Smooth muscle cell (in vitro differentiated cells): ENCODE measurements at regions not wholly inside any gene's neighbourhood (a gene's known extent, or its start where the extent isn't known, plus 50 kb on each side); places are given as distances from the start of the nearest gene placed in this dataset.

Experiments
- DNase-seq: peaks from one replicate; lab custom pipeline; 2025; ENCODE audit not compliant: unreplicated experiment; lab: John Stamatoyannopoulos, UW
- H2AFZ ChIP-seq: fragments of 200-600 bp; sonication (generic); 2 replicates; pipeline ENCODE4 v1.6.0; 2016; ENCODE audit warnings: antibody characterized with exemption, low read depth, mild to moderate bottlenecking
- H3F3A ChIP-seq: fragments of 200-600 bp; sonication (generic); 2 replicates; pipeline ENCODE4 v1.6.0; 2017; ENCODE audit warnings: antibody characterized with exemption, low read depth
- H3K27ac ChIP-seq: fragments of 200-600 bp; sonication (generic); 2 replicates; pipeline ENCODE4 v1.5.1; 2016; ENCODE audit warnings: low read depth, mild to moderate bottlenecking
- H3K27me3 ChIP-seq: fragments of 200-600 bp; sonication (generic); 2 replicates; pipeline ENCODE4 v1.6.1; 2016; ENCODE audit warnings: low read depth, mild to moderate bottlenecking
- H3K36me3 ChIP-seq: fragments of 200-600 bp; sonication (generic); 2 replicates; pipeline ENCODE4 v1.5.1; 2016; ENCODE audit warnings: low read depth
- H3K4me1 ChIP-seq: fragments of 200-600 bp; sonication (generic); 2 replicates; pipeline ENCODE4 v1.5.1; 2016; ENCODE audit warnings: low read depth
- H3K4me2 ChIP-seq: fragments of 200-600 bp; sonication (generic); 2 replicates; pipeline ENCODE4 v1.6.0; 2016; ENCODE audit warnings: mild to moderate bottlenecking
- H3K4me3 ChIP-seq: fragments of 200-600 bp; sonication (generic); 2 replicates; pipeline ENCODE4 v1.5.1; 2016; ENCODE audit warnings: mild to moderate bottlenecking
- H3K79me2 ChIP-seq: fragments of 200-600 bp; sonication (generic); 2 replicates; pipeline ENCODE4 v1.6.0; 2016; ENCODE audit warnings: low read depth, mild to moderate bottlenecking
- H3K9ac ChIP-seq: fragments of 200-600 bp; sonication (generic); 2 replicates; pipeline ENCODE4 v1.6.0; 2016; ENCODE audit warnings: low read depth
- H3K9me3 ChIP-seq: fragments of 200-600 bp; sonication (generic); replicated peaks from 2 replicates; pipeline ENCODE4 v1.5.1; 2016; ENCODE audit warnings: low read depth
- H4K20me1 ChIP-seq: fragments of 200-600 bp; sonication (generic); 2 replicates; pipeline ENCODE4 v1.6.0; 2016; ENCODE audit warnings: low read depth
- CTCF ChIP-seq: fragments of 200-600 bp; sonication (generic); IDR thresholded peaks from 2 replicates; pipeline ENCODE4 v1.5.1; 2017; ENCODE audit warnings: borderline replicate concordance, mild to moderate bottlenecking, antibody characterized with exemption; ENCODE audit not compliant: insufficient read depth, poor library complexity, severe bottlenecking
- WGBS: methylation state at CpG from one replicate; pipeline ENCODE4 v1.1.7; 2016; ENCODE audit warnings: low lambda C conversion rate; 5-methylcytosine and 5-hydroxymethylcytosine counted together

- H4K20me1 ChIP-seq, result no peaks in the 10 kb centered on the region
- WGBS, result 73% methylated on average over 7 of the region's 7 CpGs
- H2AFZ ChIP-seq, result no peak overlapping the region
- no peaks in the 10 kb centered on the region for H3K4me1 ChIP-seq
- H3K9ac ChIP-seq, result no peak overlapping the region
- DNase-seq, result no peak
- no peaks in the 10 kb centered on the region for H3K79me2 ChIP-seq
- H3K4me2 ChIP-seq, result no peak overlapping the region
- H3F3A ChIP-seq, result no peaks in the 10 kb centered on the region
- TF ChIP-seq CTCF, result no peak
- H3K27ac ChIP-seq, result no peak overlapping the region
- no peaks in the 10 kb centered on the region for H3K27me3 ChIP-seq
- H3K36me3 ChIP-seq, result no peaks in the 10 kb centered on the region
- H3K4me3 ChIP-seq, result no peak overlapping the region
- H3K9me3 ChIP-seq, result no peaks in the 10 kb centered on the region
These were observed 314.2 kb upstream of the CCL2 start for GRCh38 chr17:33940769-33941370.

GRCh38 chr17:33941744-33942143, 313.3 kb upstream of the CCL2 start:
- no peak for TF ChIP-seq CTCF
- Histone ChIP-seq H2AFZ (no peak overlapping the region), H3K4me3 (no peak overlapping the region), H3K27ac (no peak overlapping the region), H4K20me1 (no peaks in the 10 kb centered on the region), H3K4me2 (no peak overlapping the region), H3K4me1 (no peaks in the 10 kb centered on the region), H3F3A (no peaks in the 10 kb centered on the region), H3K27me3 (no peaks in the 10 kb centered on the region), H3K36me3 (no peaks in the 10 kb centered on the region), H3K79me2 (no peaks in the 10 kb centered on the region), H3K9me3 (no peaks in the 10 kb centered on the region), H3K9ac (no peak overlapping the region)
- 93% methylated on average over 6 of the region's 6 CpGs for WGBS
- no peak for DNase-seq

- no peak for DNase-seq
- 44% methylated on average over 4 of the region's 4 CpGs for WGBS
- Histone ChIP-seq H3K9ac (no peak overlapping the region), H3K9me3 (no peaks in the 10 kb centered on the region), H4K20me1 (no peaks in the 10 kb centered on the region), H3K27me3 (no peaks in the 10 kb centered on the region), H3K79me2 (no peaks in the 10 kb centered on the region), H3K4me3 (no peak overlapping the region), H3F3A (no peaks in the 10 kb centered on the region), H2AFZ (no peak overlapping the region), H3K27ac (no peak overlapping the region), H3K4me1 (no peaks in the 10 kb centered on the region), H3K4me2 (no peak overlapping the region), H3K36me3 (no peaks in the 10 kb centered on the region)
- no peak for TF ChIP-seq CTCF
These were observed 312.7 kb upstream of the CCL2 start for GRCh38 chr17:33942414-33942813.

- Histone ChIP-seq H3K79me2 (no peaks in the 10 kb centered on the region), H3K9ac (no peak overlapping the region), H3K27ac (no peak overlapping the region), H3K4me3 (no peak overlapping the region), H3K4me1 (no peaks in the 10 kb centered on the region), H4K20me1 (no peaks in the 10 kb centered on the region), H3F3A (no peaks in the 10 kb centered on the region), H3K36me3 (no peaks in the 10 kb centered on the region), H3K27me3 (no peaks in the 10 kb centered on the region), H3K4me2 (no peak overlapping the region), H2AFZ (no peak overlapping the region), H3K9me3 (no peaks in the 10 kb centered on the region)
- no peak for TF ChIP-seq CTCF
- 89% methylated on average over 4 of the region's 4 CpGs for WGBS
- no peak for DNase-seq
These were observed 310.7 kb upstream of the CCL2 start for GRCh38 chr17:33944412-33944811.
